HEK293T (cell line): ENCODE measurements at regions not wholly inside any gene's neighbourhood (a gene's known extent, or its start where the extent isn't known, plus 50 kb on each side); places are given as distances from the start of the nearest gene placed in this dataset.

ENCODE experiments used
- CTCF ChIA-PET: fragments of 350-600 bp; formaldehyde crosslinking; extraction: SDS; loops from one replicate; lab custom pipeline; 2021; ENCODE audit warnings: antibody characterized with exemption, inconsistent platforms; lab: Yijun Ruan, JAX
- POLR2A ChIA-PET: fragments of 350-600 bp; formaldehyde crosslinking; extraction: SDS; loops from one replicate; lab custom pipeline; 2020; ENCODE audit warnings: antibody characterized with exemption, inconsistent platforms; lab: Yijun Ruan, JAX
- DNase-seq: peaks from one replicate; pipeline ENCODE4 v3.0.0; 2012; ENCODE audit warnings: mixed read lengths; ENCODE audit errors: extremely low spot score
- ARNT ChIP-seq: fragments of 450-650 bp; IDR thresholded peaks from 2 replicates; pipeline ENCODE4 v1.6.1; 2017; ENCODE audit warnings: mild to moderate bottlenecking
- BHLHE40 ChIP-seq: fragments of 450-650 bp; IDR thresholded peaks from 2 replicates; pipeline ENCODE4 v1.6.1; 2016; ENCODE audit warnings: mild to moderate bottlenecking, moderate library complexity, borderline replicate concordance
- CTBP1 ChIP-seq: fragments of 450-650 bp; IDR thresholded peaks from 2 replicates; pipeline ENCODE4 v1.6.1; 2016; ENCODE audit warnings: borderline replicate concordance
- ELF4 ChIP-seq: fragments of 450-650 bp; IDR thresholded peaks from 2 replicates; pipeline ENCODE4 v1.6.1; 2017; ENCODE audit warnings: antibody characterized with exemption
- FOXA1 ChIP-seq: fragments of 450-650 bp; IDR thresholded peaks from 2 replicates; pipeline ENCODE4 v1.6.1; 2016; ENCODE audit warnings: mild to moderate bottlenecking
- FOXK2 ChIP-seq: fragments of 450-650 bp; IDR thresholded peaks from 2 replicates; pipeline ENCODE4 v1.6.1; 2016; ENCODE audit warnings: mild to moderate bottlenecking
- FOXM1 ChIP-seq: fragments of 450-650 bp; IDR thresholded peaks from 2 replicates; pipeline ENCODE4 v1.6.1; 2017; ENCODE audit warnings: mild to moderate bottlenecking, borderline replicate concordance
- HDGF ChIP-seq: fragments of 450-650 bp; IDR thresholded peaks from 2 replicates; pipeline ENCODE4 v1.6.1; 2017; ENCODE audit warnings: antibody characterized with exemption, borderline replicate concordance
- L3MBTL2 ChIP-seq: fragments of 450-650 bp; conservative IDR thresholded peaks from 2 replicates; pipeline ENCODE4 v1.6.1; 2016; ENCODE audit warnings: mild to moderate bottlenecking
- LEF1 ChIP-seq: fragments of 450-650 bp; IDR thresholded peaks from 2 replicates; pipeline ENCODE4 v1.6.1; 2017; ENCODE audit warnings: mild to moderate bottlenecking, borderline replicate concordance
- NFRKB ChIP-seq: fragments of 450-650 bp; IDR thresholded peaks from 2 replicates; pipeline ENCODE4 v1.6.1; 2016; ENCODE audit warnings: mild to moderate bottlenecking, moderate library complexity
- PKNOX1 ChIP-seq: fragments of 450-650 bp; IDR thresholded peaks from 2 replicates; pipeline ENCODE4 v1.6.1; 2016
- SP1 ChIP-seq: fragments of 450-650 bp; IDR thresholded peaks from 2 replicates; pipeline ENCODE4 v1.6.1; 2017
- SUZ12 ChIP-seq: fragments of 450-650 bp; IDR thresholded peaks from 2 replicates; pipeline ENCODE4 v1.6.1; 2016; ENCODE audit warnings: mild to moderate bottlenecking
- TARDBP ChIP-seq: fragments of 450-650 bp; IDR thresholded peaks from 2 replicates; pipeline ENCODE4 v1.6.1; 2016
- ZNF384 ChIP-seq: fragments of 450-650 bp; IDR thresholded peaks from 2 replicates; pipeline ENCODE4 v1.6.1; 2016

GRCh38 chrX:68950937-68951336, 122.1 kb downstream of the EFNB1 start:
- TF ChIP-seq LEF1 (no peak), ARNT (no peak), L3MBTL2 (no peak), CTBP1 (no peak), FOXK2 (no peak), ZNF384 (no peak), BHLHE40 (no peak), SUZ12 (no peak), FOXA1 (no peak), TARDBP (no peak), HDGF (no peak), ELF4 (no peak), NFRKB (no peak), SP1 (no peak)
- POLR2A ChIA-PET: no interaction called here
- CTCF ChIA-PET: no interaction called here
- DNase-seq: no peak

- TF ChIP-seq TARDBP (no peak), SP1 (no peak), ARNT (no peak), ELF4 (no peak), NFRKB (no peak), SUZ12 (no peak), FOXM1 (no peak), CTBP1 (no peak), FOXK2 (no peak), L3MBTL2 (no peak), ZNF384 (no peak), BHLHE40 (no peak), LEF1 (no peak), HDGF (no peak), FOXA1 (no peak), PKNOX1 (no peak)
- POLR2A ChIA-PET: no interaction called here
- peak; percentile 4 for DNase-seq
- CTCF ChIA-PET: interaction anchor here (1.3 kb wide), 1 partner anchor 274 kb away, joined by 4 read pairs; no protein-coding TSS in a partner anchor
Measured at GRCh38 chrX:68947882-68948605, 119.2 kb downstream of the EFNB1 start.

- CTCF ChIA-PET: interaction anchor here (1.1 to 1.2 kb wide), 2 partner anchors 11 to 19 kb away, joined by 4 read pairs; no protein-coding TSS in a partner anchor
Measured at GRCh38 chrX:68945603-68946228, 116.9 kb downstream of the EFNB1 start.

GRCh38 chrX:68945081-68945602, 116.3 kb downstream of the EFNB1 start:
- TF ChIP-seq FOXK2: no peak
- TF ChIP-seq ARNT: no peak
- TF ChIP-seq LEF1: no peak
- no peak for TF ChIP-seq PKNOX1
- TF ChIP-seq SP1: no peak
- no peak for TF ChIP-seq CTBP1
- TF ChIP-seq NFRKB: no peak
- TF ChIP-seq ELF4: no peak
- no peak for TF ChIP-seq SUZ12
- TF ChIP-seq BHLHE40: no peak
- no peak for TF ChIP-seq TARDBP
- TF ChIP-seq ZNF384: no peak
- TF ChIP-seq FOXM1: no peak
- no peak for TF ChIP-seq FOXA1
- no peak for TF ChIP-seq HDGF
- TF ChIP-seq L3MBTL2: no peak
- ChIA-PET POLR2A (no interaction called here), CTCF (no interaction called here)
- DNase-seq: no peak

More at GRCh38 chrX:68945603-68946228, 116.9 kb downstream of the EFNB1 start:
- peak; percentile 57 for DNase-seq
- TF ChIP-seq BHLHE40 (no peak), ZNF384 (no peak), SUZ12 (no peak), FOXM1 (no peak), L3MBTL2 (no peak), TARDBP (no peak), ELF4 (no peak), FOXK2 (no peak), ARNT (no peak), FOXA1 (no peak), LEF1 (no peak), HDGF (no peak)
- POLR2A ChIA-PET: no interaction called here

GRCh38 chrX:68944211-68944610, 115.4 kb downstream of the EFNB1 start:
- DNase-seq: no peak
- ChIA-PET POLR2A (no interaction called here), CTCF (no interaction called here)
- no peak for TF ChIP-seq CTBP1
- no peak for TF ChIP-seq NFRKB
- TF ChIP-seq BHLHE40: no peak
- TF ChIP-seq LEF1: no peak
- TF ChIP-seq ZNF384: no peak
- TF ChIP-seq ARNT: no peak
- TF ChIP-seq FOXK2: no peak
- TF ChIP-seq PKNOX1: no peak
- TF ChIP-seq FOXM1: no peak
- TF ChIP-seq HDGF: no peak
- no peak for TF ChIP-seq SUZ12
- no peak for TF ChIP-seq TARDBP
- no peak for TF ChIP-seq SP1
- TF ChIP-seq FOXA1: no peak
- TF ChIP-seq L3MBTL2: no peak
- no peak for TF ChIP-seq ELF4
